OCI-LY7 (cell line): ENCODE measurements at regions not wholly inside any gene's neighbourhood (a gene's known extent, or its start where the extent isn't known, plus 50 kb on each side); places are given as distances from the start of the nearest gene placed in this dataset.

Experiments
- BruUV-seq: library from RNA; stranded (reverse); fragments of 400-500 nt; replicated peaks from 2 replicates; lab custom pipeline; 2021; lab: Mats Ljungman, UMichigan
- CTCF ChIA-PET: fragments of 300-600 bp; sonication (Branson Sonifier 250); formaldehyde crosslinking; loops from one replicate; lab custom pipeline; 2022; ENCODE audit warnings: antibody characterized with exemption; ENCODE audit not compliant: unreplicated experiment; lab: Charles Lee
- POLR2A ChIA-PET: fragments of 300-600 bp; sonication (Branson Sonifier 250); formaldehyde crosslinking; loops from one replicate; lab custom pipeline; 2022; ENCODE audit warnings: antibody characterized with exemption; lab: Charles Lee
- DNase-seq: peaks from one replicate; pipeline ENCODE4 v3.0.0-alpha.2; 2015; ENCODE audit warnings: low spot score
- H2AFZ ChIP-seq: fragments of 200-600 bp; sonication (generic), shearing (Covaris generic); 2 replicates; pipeline ENCODE4 v1.6.1; 2014; ENCODE audit warnings: mild to moderate bottlenecking, antibody characterized with exemption, low read length, moderate library complexity
- H3K27ac ChIP-seq: fragments of 200-600 bp; sonication (generic); 2 replicates; pipeline ENCODE4 v1.5.1; 2014; ENCODE audit warnings: mixed run types, low read depth, mild to moderate bottlenecking, moderate library complexity, low read length, inconsistent platforms; ENCODE audit not compliant: poor library complexity, severe bottlenecking
- H3K36me3 ChIP-seq: fragments of 200-600 bp; sonication (generic); 2 replicates; pipeline ENCODE4 v1.6.1; 2014; ENCODE audit warnings: mild to moderate bottlenecking, antibody characterized with exemption, low read length, moderate library complexity, mixed read lengths; ENCODE audit not compliant: insufficient read depth
- H3K4me1 ChIP-seq: fragments of 200-600 bp; sonication (generic); 2 replicates; pipeline ENCODE4 v1.5.1; 2014; ENCODE audit warnings: mild to moderate bottlenecking, low read length; ENCODE audit not compliant: insufficient read depth, poor library complexity, severe bottlenecking
- H3K4me2 ChIP-seq: fragments of 200-600 bp; sonication (generic); 2 replicates; pipeline ENCODE4 v1.6.1; 2014; ENCODE audit warnings: mild to moderate bottlenecking, low read length
- H3K4me3 ChIP-seq: fragments of 200-600 bp; sonication (generic); 2 replicates; pipeline ENCODE4 v1.5.1; 2014; ENCODE audit warnings: mild to moderate bottlenecking, low read depth, low read length; ENCODE audit not compliant: poor library complexity, severe bottlenecking
- H3K79me2 ChIP-seq: fragments of 200-600 bp; sonication (generic); 2 replicates; pipeline ENCODE4 v1.6.1; 2016; ENCODE audit warnings: low read depth, mild to moderate bottlenecking, low read length, moderate library complexity, mixed read lengths; ENCODE audit not compliant: insufficient read depth
- H3K9me2 ChIP-seq: fragments of 200-600 bp; sonication (generic); 2 replicates; pipeline ENCODE4 v1.6.1; 2016; ENCODE audit warnings: mild to moderate bottlenecking, low read length, mixed read lengths; ENCODE audit not compliant: insufficient read depth
- H3K9me3 ChIP-seq: fragments of 200-600 bp; sonication (generic); 2 replicates; pipeline ENCODE4 v1.6.1; 2014; ENCODE audit warnings: mild to moderate bottlenecking, mixed run types, low read length, mixed read lengths
- H4K20me1 ChIP-seq: fragments of 200-600 bp; sonication (generic); 2 replicates; pipeline ENCODE4 v1.6.1; 2014; ENCODE audit warnings: mild to moderate bottlenecking, antibody characterized with exemption, low read length, moderate library complexity, mixed read lengths; ENCODE audit not compliant: insufficient read depth
- EZH2phosphoT487 ChIP-seq: fragments of 200-600 bp; sonication (generic); IDR thresholded peaks from 2 replicates; pipeline ENCODE4 v1.6.1; 2018; ENCODE audit warnings: low read depth, borderline replicate concordance, mild to moderate bottlenecking, mixed run types, antibody characterized with exemption, low read length, moderate library complexity, mixed read lengths
- intact Hi-C: fragments of 100-400 bp; cut with micrococcal nuclease; formaldehyde crosslinking; loops from one replicate; pipeline ENCODE4 v1.10.0; 2022; ENCODE audit not compliant: unreplicated experiment
- TF ChIP-seq, protein P1 (sequence below): fragments of 200-600 bp; sonication (generic); conservative IDR thresholded peaks from 2 replicates; pipeline ENCODE4 v1.5.1; 2014; ENCODE audit warnings: mild to moderate bottlenecking, antibody characterized with exemption, low read length, moderate library complexity, mixed read lengths

DNA sequence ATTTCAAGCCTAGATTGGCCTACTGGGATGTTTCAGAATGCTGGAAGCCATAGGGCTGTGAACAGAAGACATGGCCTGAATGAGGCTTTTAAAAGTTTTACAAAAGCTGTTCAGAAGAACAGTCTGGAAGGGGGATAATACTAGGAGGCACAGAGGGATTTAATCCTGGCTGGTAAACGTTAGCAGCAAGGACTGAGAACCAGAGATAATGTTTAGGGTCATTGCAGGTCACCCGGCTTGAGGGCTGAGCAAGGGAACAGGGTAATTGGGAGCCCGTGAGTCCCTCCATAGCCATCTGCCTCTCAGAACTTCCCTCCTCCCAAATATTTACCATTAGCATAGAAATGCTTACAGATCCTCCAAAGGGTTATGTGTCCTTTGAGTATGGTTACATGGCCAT lies 765.4 kb downstream of the TMEM182 start:
- intact Hi-C loops, result no loop called here
- POLR2A ChIA-PET, result interaction anchor here (0.5 kb wide), 1 partner anchor 156 kb away, joined by 7 read pairs; no protein-coding TSS in a partner anchor
- DNase-seq, result no peak
- H3K4me2 ChIP-seq, result no peak overlapping the region
- H3K4me3 ChIP-seq, result no peak overlapping the region
- H3K79me2 ChIP-seq, result no peaks in the 10 kb centered on the region
- H4K20me1 ChIP-seq, result no peaks in the 10 kb centered on the region
- no peak for TF ChIP-seq EZH2phosphoT487
- TF ChIP-seq, protein P1, sequence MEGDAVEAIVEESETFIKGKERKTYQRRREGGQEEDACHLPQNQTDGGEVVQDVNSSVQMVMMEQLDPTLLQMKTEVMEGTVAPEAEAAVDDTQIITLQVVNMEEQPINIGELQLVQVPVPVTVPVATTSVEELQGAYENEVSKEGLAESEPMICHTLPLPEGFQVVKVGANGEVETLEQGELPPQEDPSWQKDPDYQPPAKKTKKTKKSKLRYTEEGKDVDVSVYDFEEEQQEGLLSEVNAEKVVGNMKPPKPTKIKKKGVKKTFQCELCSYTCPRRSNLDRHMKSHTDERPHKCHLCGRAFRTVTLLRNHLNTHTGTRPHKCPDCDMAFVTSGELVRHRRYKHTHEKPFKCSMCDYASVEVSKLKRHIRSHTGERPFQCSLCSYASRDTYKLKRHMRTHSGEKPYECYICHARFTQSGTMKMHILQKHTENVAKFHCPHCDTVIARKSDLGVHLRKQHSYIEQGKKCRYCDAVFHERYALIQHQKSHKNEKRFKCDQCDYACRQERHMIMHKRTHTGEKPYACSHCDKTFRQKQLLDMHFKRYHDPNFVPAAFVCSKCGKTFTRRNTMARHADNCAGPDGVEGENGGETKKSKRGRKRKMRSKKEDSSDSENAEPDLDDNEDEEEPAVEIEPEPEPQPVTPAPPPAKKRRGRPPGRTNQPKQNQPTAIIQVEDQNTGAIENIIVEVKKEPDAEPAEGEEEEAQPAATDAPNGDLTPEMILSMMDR, result no peak
- CTCF ChIA-PET, result no interaction called here
- BruUV-seq, result no TSS peak
- H3K4me1 ChIP-seq, result no peaks in the 10 kb centered on the region
- H3K9me3 ChIP-seq, result no peaks in the 10 kb centered on the region
- no peaks in the 10 kb centered on the region for H3K9me2 ChIP-seq
- H2AFZ ChIP-seq, result no peak overlapping the region
- no peaks in the 10 kb centered on the region for H3K36me3 ChIP-seq
- H3K27ac ChIP-seq, result no peak overlapping the region

DNA sequence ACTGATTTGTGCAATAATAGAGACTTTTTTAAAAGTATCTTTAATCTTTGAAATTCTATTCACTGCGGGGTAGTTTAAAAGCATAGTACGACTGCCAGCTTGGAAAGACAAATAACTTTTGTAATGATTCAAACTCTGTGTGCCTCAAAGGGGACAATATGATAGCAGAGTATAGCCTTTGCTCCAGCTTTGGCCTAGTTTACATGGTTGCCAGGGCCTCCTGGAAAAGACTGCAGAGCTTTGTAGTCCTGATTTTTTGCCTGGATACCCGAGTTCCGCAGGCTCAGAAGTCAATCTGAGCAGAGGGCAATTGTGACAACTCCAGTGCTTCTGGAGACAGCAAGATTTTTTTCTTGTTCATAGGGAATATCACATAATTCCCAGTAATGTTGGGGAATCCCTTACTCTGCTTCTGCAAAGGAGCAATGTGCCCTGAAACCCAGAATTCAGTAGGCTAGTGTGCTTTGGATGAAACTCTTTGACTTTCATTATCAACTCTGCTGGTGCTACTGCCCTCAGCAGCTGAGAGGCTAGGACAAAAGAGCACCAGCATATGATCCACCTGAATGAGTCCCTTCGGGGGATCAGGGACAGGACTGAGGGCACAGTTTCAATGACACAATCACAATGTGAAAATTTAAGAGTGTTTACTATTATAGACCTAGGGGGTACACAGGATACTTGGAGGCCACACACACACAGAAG lies 768.1 kb downstream of the TMEM182 start:
- no peaks in the 10 kb centered on the region for H3K4me1 ChIP-seq
- TF ChIP-seq EZH2phosphoT487, result no peak
- TF ChIP-seq, protein P1, result no peak
- intact Hi-C loops, result no loop called here
- no peak for DNase-seq
- POLR2A ChIA-PET, result no interaction called here
- no peaks in the 10 kb centered on the region for H3K9me2 ChIP-seq
- H4K20me1 ChIP-seq, result no peaks in the 10 kb centered on the region
- no TSS peak for BruUV-seq
- no peaks in the 10 kb centered on the region for H3K79me2 ChIP-seq
- CTCF ChIA-PET, result no interaction called here
- H3K4me3 ChIP-seq, result no peak overlapping the region
- no peak overlapping the region for H2AFZ ChIP-seq
- no peak overlapping the region for H3K4me2 ChIP-seq
- H3K27ac ChIP-seq, result no peak overlapping the region
- H3K9me3 ChIP-seq, result no peaks in the 10 kb centered on the region
- H3K36me3 ChIP-seq, result no peaks in the 10 kb centered on the region

DNA sequence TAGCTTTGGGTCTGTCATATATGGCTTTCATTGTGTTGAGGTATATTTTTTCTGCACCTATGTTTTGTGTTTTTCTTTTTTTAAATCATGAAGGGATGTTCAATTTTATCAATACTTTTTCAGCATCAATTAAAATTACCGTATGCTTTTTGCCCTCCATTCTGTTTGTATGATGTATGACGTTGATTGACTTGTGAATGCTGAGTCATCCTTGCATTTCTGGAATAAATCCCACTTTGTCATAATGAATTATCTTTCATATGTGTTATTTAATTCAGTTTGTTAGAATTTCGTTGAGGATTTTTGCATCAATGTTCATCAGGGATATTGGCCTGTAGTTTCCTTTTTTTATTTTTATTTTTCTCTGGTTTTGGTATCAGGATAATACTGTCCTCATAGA lies 790.9 kb downstream of the TMEM182 start:
- POLR2A ChIA-PET, result interaction anchor here (0.7 kb wide), 1 partner anchor 362 kb away, joined by 5 read pairs; no protein-coding TSS in a partner anchor
- intact Hi-C loops, result no loop called here
- CTCF ChIA-PET, result no interaction called here
- BruUV-seq, result no TSS peak
- H3K9me3 ChIP-seq, result no peaks in the 10 kb centered on the region
- H4K20me1 ChIP-seq, result no peaks in the 10 kb centered on the region
- H3K4me2 ChIP-seq, result no peak overlapping the region
- H3K4me3 ChIP-seq, result no peak overlapping the region
- no peak overlapping the region for H3K27ac ChIP-seq
- no peaks in the 10 kb centered on the region for H3K4me1 ChIP-seq
- no peaks in the 10 kb centered on the region for H3K79me2 ChIP-seq
- H3K36me3 ChIP-seq, result no peaks in the 10 kb centered on the region
- no peaks in the 10 kb centered on the region for H3K9me2 ChIP-seq
- DNase-seq, result no peak
- TF ChIP-seq, protein P1, result no peak
- no peak for TF ChIP-seq EZH2phosphoT487
- H2AFZ ChIP-seq, result no peak overlapping the region
